Endothelial cell of umbilical vein (primary cell): ENCODE measurements at regions not wholly inside any gene's neighbourhood (a gene's known extent, or its start where the extent isn't known, plus 50 kb on each side); places are given as distances from the start of the nearest gene placed in this dataset.

ENCODE experiments used
- BruUV-seq: library from RNA; stranded (reverse); fragments of 400-500 nt; replicated peaks from 2 replicates; lab custom pipeline; 2021; lab: Mats Ljungman, UMichigan
- CTCF ChIA-PET: fragments of 300-600, 350-600 bp; sonication (Branson Sonifier 250); formaldehyde crosslinking; loops from one replicate; lab custom pipeline; 2021; ENCODE audit warnings: antibody characterized with exemption, inconsistent platforms; lab: Charles Lee
- POLR2A ChIA-PET: fragments of 300-600, 350-600 bp; sonication (Branson Sonifier 250); formaldehyde crosslinking; loops from one replicate; lab custom pipeline; 2021; ENCODE audit warnings: antibody characterized with exemption, inconsistent platforms; lab: Charles Lee
- DNase-seq: peaks from one replicate; pipeline ENCODE4 v3.0.0-alpha.2; 2011; ENCODE audit warnings: low read depth, low spot score
- FAIRE-seq: peaks from 2 replicates; lab custom pipeline; 2011; peaks lifted over from hg19 to GRCh38; lab: Jason Lieb, UNC
- H2AFZ ChIP-seq: 2 replicates; pipeline ENCODE4 v1.6.0; 2012; ENCODE audit warnings: low read depth, low read length, control low read depth, inconsistent platforms
- H3K27ac ChIP-seq: 2 replicates; pipeline ENCODE4 v1.5.1; 2011; ENCODE audit warnings: low read depth, mild to moderate bottlenecking, control low read depth, low read length, moderate library complexity; ENCODE audit not compliant: insufficient read depth
- H3K27me3 ChIP-seq, 2 experiments: 2 replicates each; pipeline versions ENCODE4 v1.6.0 to v1.6.1; 2011; ENCODE audit warnings: low read length in 2 of 2, mixed read lengths in 1 of 2; ENCODE audit not compliant: control insufficient read depth in 2 of 2, insufficient read depth in 2 of 2
- H3K36me3 ChIP-seq, 2 experiments: 2 replicates in 1 of 2; 3 replicates in 1 of 2; pipeline ENCODE4 v1.5.1; 2011; ENCODE audit warnings: low read length in 2 of 2, mild to moderate bottlenecking in 1 of 2, moderate library complexity in 1 of 2; ENCODE audit not compliant: control insufficient read depth in 2 of 2, insufficient read depth in 2 of 2; ENCODE audit errors: extremely low read depth in 1 of 2
- H3K4me1 ChIP-seq: 3 replicates; pipeline ENCODE4 v1.5.1; 2011; ENCODE audit warnings: mild to moderate bottlenecking, low read length; ENCODE audit not compliant: control insufficient read depth, insufficient read depth; ENCODE audit errors: extremely low read depth
- H3K4me2 ChIP-seq: 2 replicates; pipeline ENCODE4 v1.6.1; 2011; ENCODE audit warnings: low read length, control low read depth, mixed read lengths; ENCODE audit not compliant: insufficient read depth
- H3K4me3 ChIP-seq, 3 experiments: fragments of 200-600 bp in 1 of 3; sonication (generic), shearing (Covaris generic) in 1 of 3; replicated peaks in 1 of 3; 2 replicates each; pipeline ENCODE4 v1.5.1; 2011 to 2016; ENCODE audit warnings: control low read depth in 3 of 3, low read length in 3 of 3, mild to moderate bottlenecking in 2 of 3, inconsistent platforms in 1 of 3, low read depth in 1 of 3, moderate library complexity in 1 of 3; ENCODE audit not compliant: insufficient read depth in 1 of 3
- H3K79me2 ChIP-seq: 2 replicates; pipeline ENCODE4 v1.6.0; 2012; ENCODE audit warnings: low read length, inconsistent platforms; ENCODE audit not compliant: control insufficient read depth, insufficient read depth
- H3K9ac ChIP-seq: replicated peaks from 2 replicates; pipeline ENCODE3; 2011; ENCODE audit warnings: low read length, control low read depth; ENCODE audit not compliant: insufficient read depth; ENCODE audit errors: extremely low read depth
- H3K9me1 ChIP-seq: replicated peaks from 3 replicates; pipeline ENCODE4 v1.6.0; 2011; ENCODE audit warnings: mild to moderate bottlenecking, low read length; ENCODE audit not compliant: control insufficient read depth, insufficient read depth; ENCODE audit errors: extremely low read depth
- H3K9me3 ChIP-seq: replicated peaks from 2 replicates; pipeline ENCODE4 v1.5.1; 2012; ENCODE audit warnings: low read length, inconsistent platforms; ENCODE audit not compliant: control insufficient read depth, insufficient read depth
- H4K20me1 ChIP-seq: replicated peaks from 2 replicates; pipeline ENCODE3; 2011; ENCODE audit warnings: mild to moderate bottlenecking, low read length; ENCODE audit not compliant: control insufficient read depth, insufficient read depth; ENCODE audit errors: extremely low read depth
- EZH2 ChIP-seq: IDR thresholded peaks from 2 replicates; pipeline ENCODE4 v1.6.1; 2012; ENCODE audit warnings: borderline replicate concordance, low read depth, mild to moderate bottlenecking, moderate library complexity, low read length, inconsistent platforms; ENCODE audit not compliant: severe bottlenecking
- FOS ChIP-seq: IDR thresholded peaks from 2 replicates; pipeline ENCODE4 v1.6.1; 2011; ENCODE audit warnings: mild to moderate bottlenecking, low read length, moderate library complexity, borderline replicate concordance; ENCODE audit not compliant: insufficient read depth
- GATA2 ChIP-seq: IDR thresholded peaks from 2 replicates; pipeline ENCODE4 v1.7.0; 2011; ENCODE audit warnings: low read depth, mild to moderate bottlenecking, moderate library complexity, mixed read lengths, low read length; ENCODE audit not compliant: insufficient read length, insufficient read depth
- JUN ChIP-seq: IDR thresholded peaks from 2 replicates; pipeline ENCODE4 v1.6.1; 2011; ENCODE audit warnings: borderline replicate concordance, low read depth; ENCODE audit not compliant: insufficient read length, insufficient read depth
- MYC ChIP-seq: IDR thresholded peaks from one replicate; pipeline ENCODE4 v1.6.1; 2011; ENCODE audit warnings: mild to moderate bottlenecking, low read depth, low read length
- POLR2A ChIP-seq: IDR thresholded peaks from 2 replicates; pipeline ENCODE4 v1.6.1; 2012; ENCODE audit warnings: low read depth, mild to moderate bottlenecking, control low read depth, low read length
- POLR2AphosphoS5 ChIP-seq: IDR thresholded peaks from 2 replicates; pipeline ENCODE4 v1.6.1; 2012; ENCODE audit warnings: low read depth, mild to moderate bottlenecking, control low read depth, low read length, moderate library complexity; ENCODE audit not compliant: insufficient read depth
- dilution Hi-C: fragments of 300-500 bp; cut with MboI; formaldehyde crosslinking; loops from one replicate; pipeline ENCODE4 v1.15.0; 2019; ENCODE audit warnings: low sequenced_read_pairs; ENCODE audit not compliant: extremely low pct_ligation_motif_present
- intact Hi-C: fragments of 100-400 bp; cut with micrococcal nuclease; formaldehyde crosslinking; loops from one replicate; pipeline ENCODE4 v1.10.0; 2022
- TF ChIP-seq, protein P1 (sequence below), 2 donors: IDR thresholded peaks; 1 replicate in 1 of 2; 2 replicates in 1 of 2; pipeline ENCODE4 v1.5.1; 2011; ENCODE audit warnings: low read length in 2 of 2, mild to moderate bottlenecking in 2 of 2, moderate library complexity in 2 of 2, control low read depth in 1 of 2, inconsistent platforms in 1 of 2, low read depth in 1 of 2; ENCODE audit not compliant: insufficient read depth in 1 of 2; ENCODE audit errors: extremely low read depth in 1 of 2

- POLR2A ChIA-PET, result no interaction called here
- Histone ChIP-seq H3K27me3 (no peaks in the 10 kb centered on the region), H3K79me2 (no peaks in the 10 kb centered on the region), H2AFZ (no peak overlapping the region), H3K9ac (no peak overlapping the region), H3K4me1 (peaks cover 14% of the 10 kb centered on the region), H3K36me3 (no peaks in the 10 kb centered on the region), H3K4me3 (no peak overlapping the region), H3K27ac (no peak overlapping the region), H3K9me3 (no peaks in the 10 kb centered on the region), H4K20me1 (no peaks in the 10 kb centered on the region), H3K4me2 (no peak overlapping the region), H3K9me1 (no peaks in the 10 kb centered on the region)
- CTCF ChIA-PET, result no interaction called here
- dilution Hi-C loops, result no loop called here
- no TSS peak for BruUV-seq
- intact Hi-C loops, result no loop called here
- FAIRE-seq (no peak), DNase-seq (no peak)
- TF ChIP-seq FOS, result no peak
- TF ChIP-seq POLR2AphosphoS5, result no peak
- no peak for TF ChIP-seq POLR2A
Observed at GRCh38 chr7:116095396-116095795, 64.8 kb upstream of the TFEC start.

DNA sequence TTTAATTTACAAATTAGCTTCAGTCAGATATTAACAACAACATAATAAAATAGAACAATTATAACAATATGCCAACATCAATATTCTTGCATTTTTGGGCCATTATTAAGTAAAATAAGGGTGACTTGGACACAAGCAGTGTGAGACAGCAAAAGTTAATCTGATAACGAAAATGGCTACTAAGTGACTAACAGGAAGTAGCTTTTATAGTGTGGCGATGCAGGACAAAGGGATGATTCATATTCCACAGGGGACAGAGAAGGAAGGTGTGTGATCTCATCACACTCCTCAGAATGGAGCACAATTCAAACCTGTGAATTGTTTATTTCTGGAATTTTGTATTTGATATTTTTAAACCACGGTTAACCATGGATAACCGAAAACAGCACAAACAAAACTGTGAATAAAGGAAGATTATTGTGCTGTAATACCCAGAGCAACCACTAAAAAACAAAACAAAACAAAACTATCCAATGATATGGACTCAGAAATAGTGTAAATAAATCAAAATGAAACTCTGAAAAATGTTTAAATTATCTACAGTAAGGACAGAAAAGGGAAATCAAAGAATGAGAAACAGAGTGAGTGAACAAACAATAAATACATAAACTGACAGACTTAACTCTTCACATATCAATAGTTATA, 66.9 kb upstream of the TFEC start:
- Histone ChIP-seq H4K20me1 (no peaks in the 10 kb centered on the region), H3K79me2 (no peaks in the 10 kb centered on the region), H3K4me1 (peaks cover 25% of the 10 kb centered on the region), H3K4me3 (no peak overlapping the region), H3K9ac (peak overlapping the region; percentile 53), H3K27me3 (no peaks in the 10 kb centered on the region), H3K9me3 (no peaks in the 10 kb centered on the region), H2AFZ (no peak overlapping the region), H3K9me1 (no peaks in the 10 kb centered on the region), H3K4me2 (peak overlapping the region; percentile 56), H3K36me3 (no peaks in the 10 kb centered on the region), H3K27ac (peak overlapping the region; percentile 80)
- peak; percentile 89 for DNase-seq
- TSS peak; percentile 97 for BruUV-seq
- ChIA-PET CTCF (interaction anchor here (0.6 to 1.3 kb wide), 4 partner anchors 9 to 1232 kb away, joined by 3 to 4 read pairs (median 3); no protein-coding TSS in a partner anchor), POLR2A (no interaction called here)
- dilution Hi-C loops (no loop called here), intact Hi-C loops (loop anchor here (2.0 kb wide), 1 partner anchor 67 kb away; the partner anchor contains the start of gene TFEC)
- peak; percentile 99 for TF ChIP-seq JUN
- TF ChIP-seq FOS, result peak; percentile 98
- TF ChIP-seq EZH2, result no peak
- peak; percentile 58 for TF ChIP-seq POLR2AphosphoS5
- no peak for TF ChIP-seq POLR2A
- TF ChIP-seq, protein P1, sequence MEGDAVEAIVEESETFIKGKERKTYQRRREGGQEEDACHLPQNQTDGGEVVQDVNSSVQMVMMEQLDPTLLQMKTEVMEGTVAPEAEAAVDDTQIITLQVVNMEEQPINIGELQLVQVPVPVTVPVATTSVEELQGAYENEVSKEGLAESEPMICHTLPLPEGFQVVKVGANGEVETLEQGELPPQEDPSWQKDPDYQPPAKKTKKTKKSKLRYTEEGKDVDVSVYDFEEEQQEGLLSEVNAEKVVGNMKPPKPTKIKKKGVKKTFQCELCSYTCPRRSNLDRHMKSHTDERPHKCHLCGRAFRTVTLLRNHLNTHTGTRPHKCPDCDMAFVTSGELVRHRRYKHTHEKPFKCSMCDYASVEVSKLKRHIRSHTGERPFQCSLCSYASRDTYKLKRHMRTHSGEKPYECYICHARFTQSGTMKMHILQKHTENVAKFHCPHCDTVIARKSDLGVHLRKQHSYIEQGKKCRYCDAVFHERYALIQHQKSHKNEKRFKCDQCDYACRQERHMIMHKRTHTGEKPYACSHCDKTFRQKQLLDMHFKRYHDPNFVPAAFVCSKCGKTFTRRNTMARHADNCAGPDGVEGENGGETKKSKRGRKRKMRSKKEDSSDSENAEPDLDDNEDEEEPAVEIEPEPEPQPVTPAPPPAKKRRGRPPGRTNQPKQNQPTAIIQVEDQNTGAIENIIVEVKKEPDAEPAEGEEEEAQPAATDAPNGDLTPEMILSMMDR (IDR thresholded peaks at IDR 0.05; ENCODE audit: extremely low read depth in 1 of 2, insufficient read depth in 1 of 2, low read depth in 1 of 2, low read length in 2 of 2), result no peak
- no peak for TF ChIP-seq MYC
- TF ChIP-seq GATA2, result peak; percentile 97
- peak; percentile 81 for FAIRE-seq
